ENCODE measurements at regions not wholly inside any gene's neighbourhood (a gene's known extent, or its start where the extent isn't known, plus 50 kb on each side); places are given as distances from the start of the nearest gene placed in this dataset.

DNA sequence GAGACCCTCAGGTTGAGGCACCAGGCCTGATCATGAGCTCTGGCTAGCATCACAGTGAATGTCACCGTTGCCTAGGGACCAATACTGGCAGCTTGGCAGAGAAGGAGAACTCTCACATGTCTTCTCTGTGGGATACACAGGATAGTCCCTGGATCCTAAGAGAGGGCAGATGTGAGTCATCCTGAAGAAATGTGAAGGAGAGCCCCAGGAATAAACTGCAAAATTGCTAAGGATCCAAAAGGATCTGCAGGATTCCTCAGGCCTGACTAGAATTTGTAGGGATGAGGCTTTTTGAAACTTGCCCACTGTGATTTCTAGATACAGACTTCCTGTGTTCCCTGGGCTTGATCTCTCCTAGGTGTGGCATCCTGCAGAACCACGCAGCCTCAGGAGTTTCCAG is 785.9 kb upstream of the TSPY4 start:
- Histone ChIP-seq H3K4me3 (no peak overlapping the region), H3K9me3 (no peaks in the 10 kb centered on the region), H3K36me3 (no peaks in the 10 kb centered on the region), H3K4me1 (no peaks in the 10 kb centered on the region), H3K27me3 (replicated peaks in 1 of 7) (no peaks in the 10 kb centered on the region), H3K27ac (no peak overlapping the region)
- intact Hi-C loops (cut with DNase I; ENCODE audit: low total_unique reads) = no loop called here
- WGBS, 5 donors = 53 to 85% (median 77%) methylated on average over 1 to 2 of the region's 2 CpGs; no CpG with 5 or more reads in 2 of the 5 donors
- no peak for DNase-seq
- no peak for TF ChIP-seq POLR2A (IDR thresholded peaks at IDR 0.05)
- no peak for TF ChIP-seq POLR2AphosphoS5 (IDR thresholded peaks at IDR 0.05)
- TF ChIP-seq, protein P1, sequence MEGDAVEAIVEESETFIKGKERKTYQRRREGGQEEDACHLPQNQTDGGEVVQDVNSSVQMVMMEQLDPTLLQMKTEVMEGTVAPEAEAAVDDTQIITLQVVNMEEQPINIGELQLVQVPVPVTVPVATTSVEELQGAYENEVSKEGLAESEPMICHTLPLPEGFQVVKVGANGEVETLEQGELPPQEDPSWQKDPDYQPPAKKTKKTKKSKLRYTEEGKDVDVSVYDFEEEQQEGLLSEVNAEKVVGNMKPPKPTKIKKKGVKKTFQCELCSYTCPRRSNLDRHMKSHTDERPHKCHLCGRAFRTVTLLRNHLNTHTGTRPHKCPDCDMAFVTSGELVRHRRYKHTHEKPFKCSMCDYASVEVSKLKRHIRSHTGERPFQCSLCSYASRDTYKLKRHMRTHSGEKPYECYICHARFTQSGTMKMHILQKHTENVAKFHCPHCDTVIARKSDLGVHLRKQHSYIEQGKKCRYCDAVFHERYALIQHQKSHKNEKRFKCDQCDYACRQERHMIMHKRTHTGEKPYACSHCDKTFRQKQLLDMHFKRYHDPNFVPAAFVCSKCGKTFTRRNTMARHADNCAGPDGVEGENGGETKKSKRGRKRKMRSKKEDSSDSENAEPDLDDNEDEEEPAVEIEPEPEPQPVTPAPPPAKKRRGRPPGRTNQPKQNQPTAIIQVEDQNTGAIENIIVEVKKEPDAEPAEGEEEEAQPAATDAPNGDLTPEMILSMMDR (IDR thresholded peaks at IDR 0.05 in 8 of 11, conservative IDR thresholded peaks at IDR 0.05 in 3 of 11) = no peak

DNA sequence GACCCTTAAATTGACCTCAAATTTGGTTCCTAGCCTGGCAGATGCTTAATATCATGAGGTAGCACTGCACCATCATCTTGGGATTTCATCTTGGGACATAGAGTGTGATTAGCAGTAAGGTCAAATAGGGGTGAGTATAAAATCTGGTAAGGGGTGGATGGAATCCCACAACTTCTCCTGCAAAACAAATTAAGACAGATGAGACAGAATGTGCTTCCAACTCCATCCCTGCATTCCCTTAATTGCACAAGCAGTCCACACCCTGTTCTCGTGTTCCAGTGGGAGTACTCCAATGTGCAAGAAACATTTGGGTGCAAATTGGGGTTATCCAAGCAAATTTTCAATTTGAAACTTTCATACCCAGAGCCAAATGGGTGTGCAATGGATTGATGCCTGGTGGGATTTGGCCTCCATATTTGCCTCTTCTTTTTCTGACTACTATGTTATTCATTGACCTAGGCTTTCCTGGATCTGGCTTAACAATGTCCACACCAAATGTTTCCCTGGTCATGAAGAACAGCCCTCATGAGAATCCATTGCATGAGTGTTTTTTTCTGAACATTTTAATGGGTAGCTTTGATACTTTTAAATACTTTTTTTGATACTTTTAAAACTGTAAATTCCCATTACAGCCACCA is 785.0 kb upstream of the TSPY4 start:
- Histone ChIP-seq H3K36me3 (no peaks in the 10 kb centered on the region), H3K4me1 (no peaks in the 10 kb centered on the region), H3K9me3 (no peaks in the 10 kb centered on the region), H3K27ac (no peak overlapping the region), H3K27me3 (replicated peaks in 1 of 7) (no peaks in the 10 kb centered on the region), H3K4me3 (no peak overlapping the region)
- TF ChIP-seq POLR2AphosphoS5 (IDR thresholded peaks at IDR 0.05) (no peak), POLR2A (IDR thresholded peaks at IDR 0.05) (no peak)
- TF ChIP-seq, protein P1 (IDR thresholded peaks at IDR 0.05 in 8 of 11, conservative IDR thresholded peaks at IDR 0.05 in 3 of 11) = no peak
- WGBS, 5 donors = 40 to 54% (median 44%) methylated on average over 1 of the region's 1 CpG; no CpG with 5 or more reads in 2 of the 5 donors
- intact Hi-C loops (cut with DNase I; ENCODE audit: low total_unique reads) = no loop called here
- no peak for DNase-seq

- Histone ChIP-seq H3K27me3 (replicated peaks in 1 of 7) (no peaks in the 10 kb centered on the region), H3K27ac (no peak overlapping the region), H3K36me3 (no peaks in the 10 kb centered on the region), H3K4me1 (no peaks in the 10 kb centered on the region), H3K4me3 (no peak overlapping the region), H3K9me3 (no peaks in the 10 kb centered on the region)
- intact Hi-C loops (cut with DNase I; ENCODE audit: low total_unique reads) = no loop called here
- WGBS, 5 donors = 76 to 79% (median 76%) methylated on average over 5 to 8 of the region's 8 CpGs; no CpG with 5 or more reads in 2 of the 5 donors
- DNase-seq = no peak
- TF ChIP-seq POLR2AphosphoS5 (IDR thresholded peaks at IDR 0.05) (no peak), POLR2A (IDR thresholded peaks at IDR 0.05) (no peak)
- TF ChIP-seq, protein P1 (IDR thresholded peaks at IDR 0.05 in 8 of 11, conservative IDR thresholded peaks at IDR 0.05 in 3 of 11) = no peak
Measured at GRCh38 chrY:8553614-8554013, 783.6 kb upstream of the TSPY4 start.

- no peak for TF ChIP-seq POLR2AphosphoS5 (IDR thresholded peaks at IDR 0.05)
- TF ChIP-seq, protein P1 (IDR thresholded peaks at IDR 0.05 in 8 of 11, conservative IDR thresholded peaks at IDR 0.05 in 3 of 11) = no peak
- no peak for TF ChIP-seq POLR2A (IDR thresholded peaks at IDR 0.05)
- WGBS, 5 donors = 41 to 46% (median 45%) methylated on average over 2 of the region's 2 CpGs; no CpG with 5 or more reads in 2 of the 5 donors
- Histone ChIP-seq H3K9me3 (no peaks in the 10 kb centered on the region), H3K4me3 (no peak overlapping the region), H3K27me3 (replicated peaks in 1 of 7) (no peaks in the 10 kb centered on the region), H3K4me1 (no peaks in the 10 kb centered on the region), H3K27ac (no peak overlapping the region), H3K36me3 (no peaks in the 10 kb centered on the region)
- DNase-seq = no peak
- intact Hi-C loops (cut with DNase I; ENCODE audit: low total_unique reads) = no loop called here
Measured at GRCh38 chrY:8561385-8561784, 775.9 kb upstream of the TSPY4 start.

Data from spleen (tissue), 11 donors.